ENCODE measurements at regions not wholly inside any gene's neighbourhood (a gene's known extent, or its start where the extent isn't known, plus 50 kb on each side); places are given as distances from the start of the nearest gene placed in this dataset.
"Not testable (repeated sequence)": the region's sequence is repeated elsewhere in the genome, so short reads cannot be mapped to it uniquely, and the experiment has no call there.

DNA sequence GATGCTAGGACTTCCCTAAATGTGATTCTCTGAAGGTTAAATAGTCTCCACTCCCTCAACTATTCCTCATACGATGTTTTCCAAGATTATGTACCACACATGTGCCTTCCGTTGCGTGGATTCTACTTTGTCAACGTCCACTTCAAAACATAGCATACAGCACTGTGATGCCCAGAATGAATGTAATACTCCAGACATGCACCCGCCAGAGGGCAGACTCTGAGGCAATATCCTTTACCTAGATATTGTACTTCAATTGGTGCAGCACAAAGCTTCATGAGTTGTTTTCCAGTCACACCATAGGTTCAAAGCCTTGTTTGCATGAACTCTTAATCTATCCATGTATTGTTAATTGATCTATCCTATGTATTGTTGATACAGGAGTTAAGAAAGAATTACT lies 201.0 kb upstream of the NABP1 start:
- no peak for DNase-seq (ENCODE audit: low read depth)

DNA sequence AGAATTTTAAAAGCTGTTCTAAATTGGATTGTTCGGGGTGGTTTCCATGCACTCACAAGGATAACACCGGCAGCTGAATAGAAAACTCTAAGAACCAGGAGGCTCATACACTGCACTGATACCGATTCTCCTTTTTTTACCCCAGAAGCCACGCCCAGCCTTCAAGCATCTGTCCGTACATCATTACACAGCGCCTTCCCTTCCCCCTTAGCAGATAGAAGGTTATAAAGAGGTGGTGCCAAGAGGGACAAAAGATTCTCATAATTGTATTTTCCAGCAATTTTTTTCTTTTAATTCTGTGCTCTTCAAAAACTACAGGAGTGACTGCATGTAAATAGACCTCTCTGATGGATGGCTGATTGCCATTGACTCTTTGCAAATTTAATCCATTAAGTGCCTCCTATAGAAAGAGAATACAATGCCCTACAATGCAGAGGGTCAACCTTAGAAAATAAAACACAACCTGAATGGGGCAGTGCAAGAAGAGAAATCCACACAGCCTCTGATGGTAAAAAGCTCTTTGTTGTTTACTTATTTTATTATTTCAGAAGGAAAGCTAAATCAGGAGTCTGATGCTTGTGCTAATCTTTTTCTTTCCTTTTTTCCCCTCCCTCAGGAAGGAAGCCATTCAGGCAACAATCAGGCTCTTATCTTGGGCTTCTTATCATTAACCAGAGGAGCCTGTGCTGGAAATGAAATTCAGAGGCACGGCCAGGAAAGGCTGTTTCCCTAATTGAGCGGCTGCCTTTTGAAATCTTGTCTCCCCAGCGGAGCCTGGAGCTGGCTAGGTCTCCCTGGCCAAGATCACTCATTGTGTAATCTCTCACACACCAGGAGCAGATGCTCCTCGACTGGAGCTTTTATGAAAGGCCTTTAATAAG lies 198.9 kb upstream of the NABP1 start:
- no peak for DNase-seq (ENCODE audit: low read depth)

DNA sequence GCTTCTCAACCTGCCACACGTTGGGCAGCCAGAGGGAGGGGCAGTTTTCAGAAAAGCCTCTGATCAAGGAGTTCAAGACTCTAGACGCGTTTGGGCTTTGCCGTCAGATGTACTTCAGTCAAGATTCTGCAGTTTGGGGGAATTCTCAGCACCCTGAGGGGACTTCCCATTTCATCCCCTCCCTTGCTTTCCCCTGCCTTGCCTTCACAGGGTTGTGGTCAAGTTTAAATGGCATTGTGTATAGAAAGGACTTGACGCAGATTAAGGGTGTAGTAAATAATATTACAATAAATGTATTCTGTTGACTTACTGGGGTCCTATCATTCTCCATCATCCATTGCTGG lies 198.3 kb upstream of the NABP1 start:
- DNase-seq (ENCODE audit: low read depth), result no peak

DNA sequence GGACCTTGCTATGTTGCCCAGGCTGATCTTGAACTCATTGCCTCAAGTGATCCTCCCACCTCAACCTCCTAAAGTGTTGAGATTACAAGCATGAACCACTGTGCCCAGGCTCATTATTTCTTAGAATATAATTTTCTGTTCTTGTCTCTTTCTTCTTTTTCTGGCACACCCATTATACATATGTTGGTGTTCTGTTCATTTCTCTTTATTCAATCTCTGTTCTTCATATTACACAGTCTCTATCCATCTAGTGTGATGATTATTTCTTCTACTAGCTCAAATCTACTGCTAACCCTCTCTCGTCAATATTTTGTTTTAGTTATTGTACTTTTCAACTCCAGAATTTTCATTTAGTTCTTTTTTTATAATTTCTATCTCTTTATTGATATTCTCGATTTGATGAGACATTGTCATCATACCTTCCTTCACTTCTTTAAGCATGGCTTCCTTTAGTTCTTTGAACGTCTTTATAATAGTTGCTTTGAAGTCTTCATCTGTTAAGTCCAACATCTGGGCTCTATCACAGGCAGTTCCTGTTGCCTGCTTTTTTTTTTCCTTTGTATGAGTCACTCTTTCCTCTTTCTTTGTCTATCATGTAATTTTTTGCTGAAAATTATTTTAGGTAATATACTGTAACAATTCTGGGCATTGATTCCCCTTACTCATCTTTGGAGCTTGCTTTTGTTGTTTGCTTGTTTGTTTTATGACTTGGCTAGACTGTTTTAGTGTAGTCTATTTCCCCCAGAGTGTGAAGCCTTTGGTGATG lies 196.4 kb upstream of the NABP1 start:
- DNase-seq (ENCODE audit: low read depth), result peak; percentile 18

DNA sequence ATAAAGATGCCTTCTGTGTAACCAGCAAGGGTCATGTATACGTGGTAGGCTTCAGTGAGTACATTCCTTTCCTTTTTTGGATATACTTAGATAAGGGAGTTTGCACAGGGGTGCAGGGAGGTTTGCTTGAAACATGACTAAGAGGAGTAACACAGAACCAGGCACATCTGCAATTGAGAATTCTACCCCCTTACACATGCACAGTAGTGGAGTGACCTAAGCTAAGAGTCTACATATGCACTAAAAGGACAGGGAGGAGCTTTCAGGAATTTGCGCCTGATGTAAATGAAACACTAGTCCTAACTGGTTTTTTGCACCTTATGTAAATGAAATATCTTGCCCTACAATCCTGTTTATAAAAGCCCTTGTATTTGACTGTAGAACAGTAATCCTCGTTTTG lies 194.8 kb upstream of the NABP1 start:
- DNase-seq (ENCODE audit: low read depth), result no peak

DNA sequence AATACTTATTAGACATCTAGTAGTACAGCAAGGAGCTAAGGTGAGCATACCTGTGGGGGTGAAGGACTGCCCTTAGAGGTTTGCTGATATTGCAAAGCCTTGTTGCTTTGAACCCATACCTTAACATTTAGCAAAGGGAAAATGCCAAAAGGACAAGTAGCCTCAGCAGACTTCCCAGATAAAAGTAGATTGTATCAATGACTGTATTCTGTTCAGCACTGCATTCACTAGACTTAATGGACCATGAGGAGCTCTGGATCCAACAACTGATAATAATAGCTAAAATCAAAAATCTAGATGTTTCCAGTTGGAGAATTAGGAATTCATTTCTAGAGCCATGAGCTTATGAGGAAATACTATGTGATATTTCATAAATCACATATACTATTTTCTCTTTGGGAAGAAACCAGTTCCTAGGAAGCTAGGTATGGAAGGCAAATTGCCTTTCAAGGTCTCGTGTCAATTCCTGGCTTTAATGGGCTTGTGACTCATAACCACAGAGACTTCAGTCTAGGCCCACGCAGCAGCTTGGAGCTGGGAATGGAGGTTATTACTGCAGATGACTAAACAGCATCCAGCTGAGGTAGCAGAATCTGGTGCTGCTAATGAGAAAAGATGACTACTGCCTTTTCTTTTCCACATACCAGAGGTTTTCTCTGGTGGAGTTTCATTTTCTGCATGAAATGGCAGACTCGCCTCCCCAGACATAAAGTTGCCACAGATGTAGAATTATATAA lies 191.2 kb upstream of the NABP1 start:
- peak; percentile 99 for DNase-seq (ENCODE audit: low read depth)

DNA sequence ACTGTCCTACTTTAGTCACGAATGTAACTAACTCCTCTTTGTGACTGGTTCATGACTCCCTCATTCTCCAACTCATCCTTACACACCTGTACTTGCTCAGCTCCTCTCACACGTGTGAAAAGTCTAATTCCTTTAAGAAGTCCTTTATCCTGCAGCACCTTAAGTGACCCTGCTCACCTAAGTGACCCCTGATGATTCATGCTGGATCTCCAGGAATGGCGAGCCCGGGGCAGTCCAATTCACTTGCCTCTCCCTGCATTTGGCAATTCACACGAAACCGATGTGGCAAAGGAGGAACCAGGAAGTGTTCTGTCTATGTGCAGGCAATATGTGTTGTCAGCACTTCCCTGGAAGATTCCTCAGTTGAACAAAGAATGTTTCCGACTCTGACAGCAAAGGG lies 189.8 kb upstream of the NABP1 start:
- peak; percentile 30 for DNase-seq (ENCODE audit: low read depth)

DNA sequence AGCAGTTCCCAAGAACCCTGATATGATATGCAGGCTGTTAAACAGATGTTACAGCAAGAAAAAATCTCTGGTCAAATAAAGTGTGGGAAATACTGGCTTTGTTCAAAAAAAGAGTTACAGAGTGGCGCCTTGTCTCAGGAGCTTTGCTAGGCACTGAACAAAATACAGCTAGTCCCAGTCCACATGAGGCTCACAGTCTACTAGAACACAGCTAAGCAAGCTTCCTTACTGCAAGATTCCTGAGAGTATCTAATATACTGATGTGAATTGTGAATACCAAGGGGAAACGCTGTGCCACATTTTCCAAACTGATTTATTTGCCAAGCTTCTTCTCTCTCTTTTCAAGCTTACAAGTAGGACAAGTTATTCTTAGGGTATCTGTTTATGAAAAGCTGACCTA lies 188.8 kb upstream of the NABP1 start:
- no peak for DNase-seq (ENCODE audit: low read depth)

DNA sequence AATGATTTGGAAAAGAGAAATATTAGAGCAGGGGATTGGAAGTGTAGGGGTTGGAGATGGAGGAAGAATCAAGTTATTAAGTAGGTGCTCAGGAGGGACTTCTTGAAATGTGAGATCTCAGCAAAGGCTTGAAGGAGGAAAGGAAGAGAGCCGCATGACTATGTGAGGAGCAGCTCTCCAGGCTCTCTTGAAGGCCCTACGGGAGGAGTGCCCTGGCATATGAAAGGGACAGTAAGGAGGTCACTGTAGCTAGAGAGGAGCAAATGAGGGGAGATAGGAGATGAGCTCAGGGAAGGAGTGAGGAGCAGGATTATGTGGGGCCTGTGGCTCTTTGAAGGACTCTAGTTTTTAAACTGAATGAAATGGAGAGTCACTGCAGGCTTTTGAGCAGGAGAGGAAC lies 181.1 kb upstream of the NABP1 start:
- DNase-seq (ENCODE audit: low read depth), result no peak

DNA sequence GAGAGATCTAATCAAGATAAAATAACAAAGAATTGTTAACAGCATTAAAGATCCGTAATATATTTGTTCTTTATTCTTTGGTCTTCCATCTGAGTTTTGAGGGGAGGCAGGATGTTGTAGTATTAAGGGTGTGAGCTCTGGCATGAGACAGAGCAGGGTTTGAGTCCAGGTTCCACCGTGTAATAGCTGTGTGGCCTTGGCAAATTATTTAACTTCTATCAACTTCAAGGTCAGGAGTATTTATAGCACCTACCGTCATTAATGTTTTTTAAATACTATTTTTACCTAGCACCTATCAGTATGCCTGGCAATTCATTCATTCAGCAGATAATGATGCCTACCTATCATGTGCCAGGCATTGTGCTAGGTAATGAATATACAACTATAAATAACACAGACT lies 180.1 kb upstream of the NABP1 start:
- DNase-seq (ENCODE audit: low read depth), result no peak

DNA sequence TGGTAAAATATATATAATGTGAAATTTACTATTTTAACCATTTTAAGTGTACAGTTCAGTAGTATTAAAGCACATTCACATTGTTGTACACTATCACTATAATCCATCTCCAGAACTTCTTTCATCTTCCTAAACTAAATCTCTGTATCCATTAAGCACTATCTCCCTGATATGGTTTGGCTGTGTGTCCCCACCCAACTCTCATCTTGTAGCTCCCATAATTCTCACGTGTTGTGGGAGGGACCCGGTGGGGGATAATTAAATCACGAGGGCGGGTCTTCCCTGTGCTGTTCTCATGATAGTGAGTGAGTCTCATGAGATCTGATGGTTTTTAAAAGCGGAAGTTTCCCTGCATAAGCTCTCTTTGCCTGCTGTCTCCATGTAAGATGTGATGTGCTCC lies 178.9 kb upstream of the NABP1 start:
- no peak for DNase-seq (ENCODE audit: low read depth)

DNA sequence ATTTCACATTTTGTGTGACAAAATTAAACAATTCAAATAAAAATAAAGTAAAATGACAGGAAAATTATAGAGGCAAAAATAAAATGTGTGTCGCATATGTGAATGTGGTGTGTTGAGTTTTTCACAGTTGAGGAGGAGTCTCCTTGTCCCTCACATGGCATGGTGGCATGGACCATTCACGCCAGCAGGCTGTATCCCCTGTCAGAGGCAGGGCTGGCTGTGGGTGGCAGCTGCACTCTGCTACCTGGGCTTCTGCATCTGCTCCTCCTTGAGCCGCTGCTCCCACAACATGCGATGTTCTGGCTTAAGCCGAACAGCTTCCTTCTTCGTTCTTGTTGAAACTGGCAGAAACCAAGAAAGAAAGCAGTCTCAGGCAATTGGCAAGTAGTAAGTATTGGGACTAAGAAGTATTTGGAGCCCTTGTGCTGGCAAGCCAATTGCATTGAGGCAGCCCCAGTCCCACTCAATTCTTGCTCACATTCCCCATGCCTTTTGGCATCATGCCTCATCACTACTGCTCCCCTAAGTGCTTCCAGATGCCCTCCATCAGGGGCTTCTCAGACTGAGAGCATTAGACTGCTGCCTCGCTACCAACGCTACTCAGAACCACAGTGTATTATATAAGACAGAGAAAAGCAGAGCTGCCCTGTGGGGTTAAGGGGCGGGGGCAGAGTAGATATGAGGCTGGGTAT lies 177.9 kb upstream of the NABP1 start:
- DNase-seq (ENCODE audit: low read depth), result no peak

DNA sequence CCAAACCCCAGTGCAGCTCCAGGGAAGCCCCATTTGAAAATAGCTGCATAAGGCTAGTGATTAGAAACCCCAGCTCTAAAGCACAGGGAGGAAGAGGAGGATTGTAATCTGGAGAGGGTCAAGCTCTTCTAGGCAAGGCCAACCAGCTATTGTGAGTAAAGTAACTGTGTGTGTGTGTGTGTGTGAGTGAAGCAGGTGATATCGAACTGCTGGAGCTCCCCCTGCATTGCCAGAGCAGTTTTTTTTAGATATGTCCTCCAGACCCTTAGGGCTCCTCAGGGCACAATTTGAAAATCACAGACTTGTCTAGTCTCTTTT lies 177.4 kb upstream of the NABP1 start:
- no peak for DNase-seq (ENCODE audit: low read depth)

DNA sequence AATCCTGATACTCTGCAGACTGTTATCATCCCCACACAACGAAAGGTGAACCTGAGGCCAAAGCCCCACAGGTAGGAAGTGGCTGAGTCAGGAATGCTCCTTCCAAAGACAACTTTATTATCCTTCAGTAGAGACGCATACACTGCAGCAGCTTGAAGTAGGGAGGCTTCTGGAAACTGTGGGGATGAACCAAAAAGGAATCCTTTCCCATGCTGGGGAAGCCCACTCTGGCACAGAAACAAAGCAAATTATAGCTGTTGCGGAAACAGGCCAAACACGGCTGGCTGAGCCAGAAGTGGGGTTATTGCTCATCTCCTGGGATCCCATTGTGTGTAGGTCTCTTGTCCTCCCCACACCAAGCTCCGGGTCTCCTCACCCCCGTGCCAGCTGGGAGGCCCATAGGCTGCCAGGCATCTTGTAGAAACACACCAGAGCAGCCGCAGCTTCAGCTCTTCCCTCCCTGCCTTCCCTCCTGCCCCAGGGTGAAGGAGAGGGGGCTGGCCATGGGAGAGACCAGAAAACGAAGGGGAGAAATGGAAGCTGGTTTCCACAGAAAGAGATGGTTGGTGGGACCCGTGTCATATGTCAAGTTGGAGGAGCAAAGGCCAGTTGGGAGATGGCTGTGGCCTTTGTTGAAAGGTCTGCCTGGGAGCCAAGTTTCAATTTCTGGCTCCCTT lies 176.9 kb upstream of the NABP1 start:
- no peak for DNase-seq (ENCODE audit: low read depth)

DNA sequence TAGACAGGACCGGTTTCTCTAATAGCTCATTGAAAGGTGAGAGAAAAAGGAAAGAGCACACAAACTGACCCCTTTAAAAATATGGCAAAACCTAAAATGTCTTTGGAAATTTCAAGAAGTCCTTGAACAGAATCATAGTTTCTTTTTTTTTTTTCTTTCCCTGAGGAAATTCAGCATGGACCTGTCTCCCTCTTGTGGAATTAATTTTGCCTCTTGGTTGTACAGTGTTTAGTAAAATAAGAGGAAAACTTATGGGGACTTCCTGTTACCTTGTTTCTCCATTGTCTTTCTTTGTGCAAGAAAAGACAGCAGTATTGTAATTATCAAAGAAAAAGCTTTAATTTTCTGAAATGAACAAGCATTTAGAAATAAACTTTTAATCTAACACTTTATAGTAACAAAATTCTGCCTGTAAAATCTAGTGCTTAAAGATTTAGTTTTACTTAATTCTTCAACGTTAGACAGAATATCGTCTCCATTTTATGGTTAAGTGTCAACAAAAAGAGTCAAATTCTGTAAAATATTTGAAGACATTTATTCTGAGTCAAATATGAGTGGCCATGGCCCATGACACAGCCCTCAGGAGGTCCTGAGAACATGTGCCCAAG lies 176.3 kb upstream of the NABP1 start:
- DNase-seq (ENCODE audit: low read depth), result peak; percentile 71

DNA sequence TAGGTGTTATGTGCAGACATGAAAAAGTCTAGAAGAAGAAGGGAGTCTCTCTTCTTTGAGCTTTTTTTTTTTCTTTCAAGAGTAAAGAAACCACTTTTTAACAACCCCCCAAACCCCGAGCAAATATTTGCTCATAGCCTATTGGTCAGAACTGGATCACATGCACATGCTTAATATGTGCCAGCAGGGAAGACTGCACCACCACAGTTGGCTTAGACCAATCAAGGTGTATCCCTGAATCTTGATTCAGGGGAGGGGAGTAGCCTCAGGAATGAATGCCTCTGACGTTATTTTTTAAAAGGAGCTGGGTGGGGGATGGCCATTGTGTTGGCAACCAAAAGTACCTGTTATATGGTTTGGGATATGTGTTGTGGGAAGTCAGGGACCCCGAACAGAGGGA lies 171.4 kb upstream of the NABP1 start:
- DNase-seq (ENCODE audit: low read depth), result no peak

DNA sequence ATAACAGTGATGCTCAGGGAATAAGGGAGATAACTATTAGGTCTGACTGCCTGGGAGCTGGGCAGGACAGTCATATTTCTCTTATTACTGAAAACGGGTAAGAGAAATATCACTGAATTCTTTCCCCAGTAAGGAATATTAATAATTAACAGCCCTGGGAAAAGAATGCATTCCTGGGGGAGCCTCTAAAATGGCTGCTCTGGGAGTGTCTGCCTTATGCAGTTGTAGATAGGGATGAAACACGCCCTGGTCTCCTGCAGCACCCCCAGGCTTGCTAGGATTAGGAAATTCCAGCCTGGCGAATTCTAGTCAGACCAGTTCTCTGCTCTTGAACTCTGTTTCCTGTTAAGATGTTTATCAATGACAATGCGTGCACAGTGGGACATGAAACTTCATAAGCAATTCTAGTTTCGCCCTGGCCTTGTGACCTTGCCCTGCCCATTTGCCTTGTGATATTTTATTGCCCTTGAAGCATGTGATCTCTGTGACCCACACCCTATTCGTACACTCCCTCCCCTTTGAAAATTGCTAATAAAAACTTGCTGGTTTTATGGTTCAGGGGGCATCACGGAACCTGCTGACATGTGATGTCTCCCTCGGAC lies 170.6 kb upstream of the NABP1 start:
- DNase-seq (ENCODE audit: low read depth), result not testable (repeated sequence)

DNA sequence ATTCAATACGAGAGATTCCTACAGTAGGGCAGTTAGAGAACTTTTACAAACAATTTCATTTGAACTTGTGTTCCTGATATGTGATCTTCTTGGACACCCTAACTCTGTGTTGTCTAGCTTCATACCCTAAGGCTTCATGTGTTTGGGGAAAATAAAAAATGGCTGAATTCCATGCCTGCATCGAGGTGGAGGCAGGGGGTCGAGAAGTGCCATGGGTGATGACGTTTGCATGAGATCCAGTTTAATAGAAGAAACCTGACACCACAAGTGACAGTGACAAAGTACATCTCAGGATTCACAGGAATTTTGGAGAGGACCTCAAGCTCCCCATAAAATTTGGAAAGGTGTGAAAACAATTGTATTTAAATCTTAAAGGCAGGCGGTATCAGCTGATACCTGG lies 169.2 kb upstream of the NABP1 start:
- no peak for DNase-seq (ENCODE audit: low read depth)

DNA sequence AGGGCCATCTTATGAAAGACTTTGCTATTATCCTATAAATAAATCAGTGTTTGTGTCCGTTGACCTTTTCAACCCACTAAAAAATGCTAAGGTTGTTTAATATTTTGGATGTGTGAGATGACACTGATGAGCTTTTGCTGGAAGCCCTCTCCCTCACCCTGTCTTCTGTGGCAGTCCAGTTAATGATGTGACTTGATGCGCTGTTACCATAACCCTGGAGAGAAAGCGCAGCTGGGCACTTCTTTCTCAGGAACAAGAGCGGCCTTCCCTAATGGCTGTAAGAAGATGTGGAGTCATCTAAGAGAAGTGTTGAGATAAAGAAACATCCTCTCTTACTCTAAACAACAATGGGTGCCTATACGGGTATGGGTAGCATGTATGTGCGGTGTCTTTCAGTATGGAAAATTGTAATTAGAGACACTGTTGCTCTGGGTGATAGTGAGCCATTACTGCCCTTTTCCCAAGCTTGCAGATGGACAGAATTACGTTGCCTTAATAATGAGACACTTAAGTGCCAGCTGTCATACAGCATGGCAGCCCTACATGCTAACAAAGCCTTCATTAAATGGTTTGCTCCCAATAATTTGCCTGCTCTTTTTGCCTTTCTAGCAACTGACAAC lies 165.6 kb upstream of the NABP1 start:
- no peak for DNase-seq (ENCODE audit: low read depth)

DNA sequence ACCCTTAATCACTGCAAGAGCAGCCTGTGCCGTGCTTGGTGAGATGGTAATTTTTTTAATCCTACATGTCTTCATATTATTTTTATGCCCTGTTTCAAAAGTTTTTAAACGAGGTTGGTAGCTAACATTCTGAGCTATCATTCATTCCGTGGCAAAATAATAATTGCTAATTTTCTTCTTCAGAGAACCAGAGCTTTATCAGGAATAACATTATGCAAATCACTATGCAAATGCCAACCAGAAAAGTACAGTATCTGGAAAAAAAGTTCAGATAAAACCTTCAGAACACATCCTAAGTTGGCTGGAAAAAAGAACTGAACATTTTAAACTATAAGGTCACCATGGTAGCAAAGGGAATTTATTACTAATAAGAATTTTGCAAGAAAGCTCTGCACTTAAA lies 165.1 kb upstream of the NABP1 start:
- DNase-seq (ENCODE audit: low read depth), result no peak

DNA sequence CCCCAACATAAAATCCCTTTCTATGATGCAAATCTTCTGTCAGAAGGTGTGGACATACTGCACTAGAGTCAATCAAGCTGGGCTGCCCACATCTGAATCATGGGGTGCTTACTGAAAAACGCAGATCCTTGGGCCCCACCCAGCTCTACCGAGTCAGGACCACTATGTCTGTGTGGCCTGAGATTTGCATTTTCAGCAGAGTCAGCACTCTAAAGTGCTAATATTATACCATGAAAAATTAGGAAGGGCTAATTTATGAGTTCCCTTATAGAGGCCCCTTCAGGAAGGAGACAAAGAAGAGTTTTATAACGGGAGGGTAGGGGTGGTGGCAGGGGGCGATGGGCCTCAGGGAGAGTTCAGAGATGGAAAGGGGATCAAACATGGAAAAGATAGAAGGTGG lies 163.3 kb upstream of the NABP1 start:
- DNase-seq (ENCODE audit: low read depth), result no peak

Measured in ELR (cell line).